H1 (cell line): ENCODE measurements at regions not wholly inside any gene's neighbourhood (a gene's known extent, or its start where the extent isn't known, plus 50 kb on each side); places are given as distances from the start of the nearest gene placed in this dataset.

ENCODE experiments used
- BCL11A ChIP-seq, 2 experiments: IDR thresholded peaks; one replicate each; pipeline ENCODE4 v1.6.1; 2011; ENCODE audit warnings: low read depth in 2 of 2, low read length in 2 of 2, mild to moderate bottlenecking in 2 of 2
- EGR1 ChIP-seq: IDR thresholded peaks from 2 replicates; pipeline ENCODE4 v1.6.1; 2011; ENCODE audit warnings: low read depth, low read length, borderline replicate concordance
- PHF8 ChIP-seq: fragments of 200-600 bp; sonication (generic); conservative IDR thresholded peaks from 2 replicates; pipeline ENCODE4 v1.7.1; 2012; ENCODE audit warnings: low read depth, mild to moderate bottlenecking, inconsistent platforms, low read length, moderate library complexity
- TAF1 ChIP-seq: IDR thresholded peaks from 2 replicates; pipeline ENCODE4 v1.6.1; 2011; ENCODE audit warnings: mild to moderate bottlenecking, low read depth, low read length
- TEAD4 ChIP-seq: IDR thresholded peaks from 2 replicates; pipeline ENCODE4 v1.6.1; 2012; ENCODE audit warnings: low read depth, low read length, inconsistent platforms, mixed read lengths
- ZNF274 ChIP-seq: IDR thresholded peaks from 2 replicates; pipeline ENCODE4 v1.7.0; 2012; ENCODE audit warnings: low read length, borderline replicate concordance; ENCODE audit errors: extremely low read depth
- TF ChIP-seq, protein P1 (sequence below): fragments of 300-600 bp; sonication (generic); IDR thresholded peaks from 2 replicates; pipeline ENCODE4 v1.7.1; 2012; ENCODE audit warnings: low read length, moderate library complexity, mild to moderate bottlenecking, inconsistent platforms; ENCODE audit not compliant: insufficient replicate concordance
- TF ChIP-seq, protein P2 (sequence below), 3 experiments: IDR thresholded peaks; 1 replicate in 2 of 3; 2 replicates in 1 of 3; pipeline versions ENCODE4 v1.5.1 to v1.6.1; 2011; ENCODE audit warnings: low read length in 3 of 3, mild to moderate bottlenecking in 3 of 3, inconsistent platforms in 2 of 3, low read depth in 1 of 3, moderate library complexity in 1 of 3; ENCODE audit not compliant: insufficient read depth in 1 of 3; ENCODE audit errors: control extremely low read depth in 1 of 3

DNA sequence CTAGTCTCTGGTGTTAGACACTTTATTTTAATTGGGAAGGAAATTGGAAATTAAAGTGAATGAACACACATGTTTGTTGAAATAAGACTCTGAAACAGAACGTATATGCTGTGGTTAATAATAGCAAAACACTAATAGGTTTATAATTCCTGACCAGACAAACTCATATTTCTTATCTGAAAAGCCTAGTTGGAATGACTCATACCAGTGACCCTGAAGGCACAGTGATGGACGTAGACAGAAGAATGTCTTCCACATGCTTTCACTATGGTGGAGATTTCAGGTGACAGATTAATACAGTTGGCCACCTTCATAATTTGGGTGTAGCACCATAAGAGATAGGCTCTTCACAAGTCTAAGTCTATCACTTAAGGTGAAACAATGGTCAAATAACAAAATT, 83.0 kb upstream of the COL11A1 start (continued):
- TF ChIP-seq, protein P1, sequence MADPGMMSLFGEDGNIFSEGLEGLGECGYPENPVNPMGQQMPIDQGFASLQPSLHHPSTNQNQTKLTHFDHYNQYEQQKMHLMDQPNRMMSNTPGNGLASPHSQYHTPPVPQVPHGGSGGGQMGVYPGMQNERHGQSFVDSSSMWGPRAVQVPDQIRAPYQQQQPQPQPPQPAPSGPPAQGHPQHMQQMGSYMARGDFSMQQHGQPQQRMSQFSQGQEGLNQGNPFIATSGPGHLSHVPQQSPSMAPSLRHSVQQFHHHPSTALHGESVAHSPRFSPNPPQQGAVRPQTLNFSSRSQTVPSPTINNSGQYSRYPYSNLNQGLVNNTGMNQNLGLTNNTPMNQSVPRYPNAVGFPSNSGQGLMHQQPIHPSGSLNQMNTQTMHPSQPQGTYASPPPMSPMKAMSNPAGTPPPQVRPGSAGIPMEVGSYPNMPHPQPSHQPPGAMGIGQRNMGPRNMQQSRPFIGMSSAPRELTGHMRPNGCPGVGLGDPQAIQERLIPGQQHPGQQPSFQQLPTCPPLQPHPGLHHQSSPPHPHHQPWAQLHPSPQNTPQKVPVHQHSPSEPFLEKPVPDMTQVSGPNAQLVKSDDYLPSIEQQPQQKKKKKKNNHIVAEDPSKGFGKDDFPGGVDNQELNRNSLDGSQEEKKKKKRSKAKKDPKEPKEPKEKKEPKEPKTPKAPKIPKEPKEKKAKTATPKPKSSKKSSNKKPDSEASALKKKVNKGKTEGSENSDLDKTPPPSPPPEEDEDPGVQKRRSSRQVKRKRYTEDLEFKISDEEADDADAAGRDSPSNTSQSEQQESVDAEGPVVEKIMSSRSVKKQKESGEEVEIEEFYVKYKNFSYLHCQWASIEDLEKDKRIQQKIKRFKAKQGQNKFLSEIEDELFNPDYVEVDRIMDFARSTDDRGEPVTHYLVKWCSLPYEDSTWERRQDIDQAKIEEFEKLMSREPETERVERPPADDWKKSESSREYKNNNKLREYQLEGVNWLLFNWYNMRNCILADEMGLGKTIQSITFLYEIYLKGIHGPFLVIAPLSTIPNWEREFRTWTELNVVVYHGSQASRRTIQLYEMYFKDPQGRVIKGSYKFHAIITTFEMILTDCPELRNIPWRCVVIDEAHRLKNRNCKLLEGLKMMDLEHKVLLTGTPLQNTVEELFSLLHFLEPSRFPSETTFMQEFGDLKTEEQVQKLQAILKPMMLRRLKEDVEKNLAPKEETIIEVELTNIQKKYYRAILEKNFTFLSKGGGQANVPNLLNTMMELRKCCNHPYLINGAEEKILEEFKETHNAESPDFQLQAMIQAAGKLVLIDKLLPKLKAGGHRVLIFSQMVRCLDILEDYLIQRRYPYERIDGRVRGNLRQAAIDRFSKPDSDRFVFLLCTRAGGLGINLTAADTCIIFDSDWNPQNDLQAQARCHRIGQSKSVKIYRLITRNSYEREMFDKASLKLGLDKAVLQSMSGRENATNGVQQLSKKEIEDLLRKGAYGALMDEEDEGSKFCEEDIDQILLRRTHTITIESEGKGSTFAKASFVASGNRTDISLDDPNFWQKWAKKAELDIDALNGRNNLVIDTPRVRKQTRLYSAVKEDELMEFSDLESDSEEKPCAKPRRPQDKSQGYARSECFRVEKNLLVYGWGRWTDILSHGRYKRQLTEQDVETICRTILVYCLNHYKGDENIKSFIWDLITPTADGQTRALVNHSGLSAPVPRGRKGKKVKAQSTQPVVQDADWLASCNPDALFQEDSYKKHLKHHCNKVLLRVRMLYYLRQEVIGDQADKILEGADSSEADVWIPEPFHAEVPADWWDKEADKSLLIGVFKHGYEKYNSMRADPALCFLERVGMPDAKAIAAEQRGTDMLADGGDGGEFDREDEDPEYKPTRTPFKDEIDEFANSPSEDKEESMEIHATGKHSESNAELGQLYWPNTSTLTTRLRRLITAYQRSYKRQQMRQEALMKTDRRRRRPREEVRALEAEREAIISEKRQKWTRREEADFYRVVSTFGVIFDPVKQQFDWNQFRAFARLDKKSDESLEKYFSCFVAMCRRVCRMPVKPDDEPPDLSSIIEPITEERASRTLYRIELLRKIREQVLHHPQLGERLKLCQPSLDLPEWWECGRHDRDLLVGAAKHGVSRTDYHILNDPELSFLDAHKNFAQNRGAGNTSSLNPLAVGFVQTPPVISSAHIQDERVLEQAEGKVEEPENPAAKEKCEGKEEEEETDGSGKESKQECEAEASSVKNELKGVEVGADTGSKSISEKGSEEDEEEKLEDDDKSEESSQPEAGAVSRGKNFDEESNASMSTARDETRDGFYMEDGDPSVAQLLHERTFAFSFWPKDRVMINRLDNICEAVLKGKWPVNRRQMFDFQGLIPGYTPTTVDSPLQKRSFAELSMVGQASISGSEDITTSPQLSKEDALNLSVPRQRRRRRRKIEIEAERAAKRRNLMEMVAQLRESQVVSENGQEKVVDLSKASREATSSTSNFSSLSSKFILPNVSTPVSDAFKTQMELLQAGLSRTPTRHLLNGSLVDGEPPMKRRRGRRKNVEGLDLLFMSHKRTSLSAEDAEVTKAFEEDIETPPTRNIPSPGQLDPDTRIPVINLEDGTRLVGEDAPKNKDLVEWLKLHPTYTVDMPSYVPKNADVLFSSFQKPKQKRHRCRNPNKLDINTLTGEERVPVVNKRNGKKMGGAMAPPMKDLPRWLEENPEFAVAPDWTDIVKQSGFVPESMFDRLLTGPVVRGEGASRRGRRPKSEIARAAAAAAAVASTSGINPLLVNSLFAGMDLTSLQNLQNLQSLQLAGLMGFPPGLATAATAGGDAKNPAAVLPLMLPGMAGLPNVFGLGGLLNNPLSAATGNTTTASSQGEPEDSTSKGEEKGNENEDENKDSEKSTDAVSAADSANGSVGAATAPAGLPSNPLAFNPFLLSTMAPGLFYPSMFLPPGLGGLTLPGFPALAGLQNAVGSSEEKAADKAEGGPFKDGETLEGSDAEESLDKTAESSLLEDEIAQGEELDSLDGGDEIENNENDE = no peak
- TF ChIP-seq EGR1 (no peak), ZNF274 (no peak), PHF8 (no peak), TEAD4 (no peak), BCL11A (IDR thresholded peaks at IDR 0.05; ENCODE audit: low read depth in 2 of 2, low read length in 2 of 2) (no peak), TAF1 (no peak)
- TF ChIP-seq, protein P2, sequence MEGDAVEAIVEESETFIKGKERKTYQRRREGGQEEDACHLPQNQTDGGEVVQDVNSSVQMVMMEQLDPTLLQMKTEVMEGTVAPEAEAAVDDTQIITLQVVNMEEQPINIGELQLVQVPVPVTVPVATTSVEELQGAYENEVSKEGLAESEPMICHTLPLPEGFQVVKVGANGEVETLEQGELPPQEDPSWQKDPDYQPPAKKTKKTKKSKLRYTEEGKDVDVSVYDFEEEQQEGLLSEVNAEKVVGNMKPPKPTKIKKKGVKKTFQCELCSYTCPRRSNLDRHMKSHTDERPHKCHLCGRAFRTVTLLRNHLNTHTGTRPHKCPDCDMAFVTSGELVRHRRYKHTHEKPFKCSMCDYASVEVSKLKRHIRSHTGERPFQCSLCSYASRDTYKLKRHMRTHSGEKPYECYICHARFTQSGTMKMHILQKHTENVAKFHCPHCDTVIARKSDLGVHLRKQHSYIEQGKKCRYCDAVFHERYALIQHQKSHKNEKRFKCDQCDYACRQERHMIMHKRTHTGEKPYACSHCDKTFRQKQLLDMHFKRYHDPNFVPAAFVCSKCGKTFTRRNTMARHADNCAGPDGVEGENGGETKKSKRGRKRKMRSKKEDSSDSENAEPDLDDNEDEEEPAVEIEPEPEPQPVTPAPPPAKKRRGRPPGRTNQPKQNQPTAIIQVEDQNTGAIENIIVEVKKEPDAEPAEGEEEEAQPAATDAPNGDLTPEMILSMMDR (IDR thresholded peaks at IDR 0.05; ENCODE audit: control extremely low read depth in 1 of 3, insufficient read depth in 1 of 3, low read depth in 1 of 3, low read length in 3 of 3) = no peak
